B cell (primary cell): ENCODE measurements at regions not wholly inside any gene's neighbourhood (a gene's known extent, or its start where the extent isn't known, plus 50 kb on each side); places are given as distances from the start of the nearest gene placed in this dataset.
"Not testable (repeated sequence)": the region's sequence is repeated elsewhere in the genome, so short reads cannot be mapped to it uniquely, and the experiment has no call there.

Experiments
- ATAC-seq: fragments of 200-7000 bp; cut with Tn5 transposase; one replicate; pipeline ENCODE4 v1.10.0; 2021; ENCODE audit warnings: low read depth, mild to moderate bottlenecking, moderate number of reproducible peaks, moderate library complexity
- CTCF ChIA-PET: fragments of 350-600 bp; sonication (Branson Sonifier 250); formaldehyde crosslinking; loops from one replicate; lab custom pipeline; 2021; ENCODE audit warnings: antibody characterized with exemption, inconsistent platforms; lab: Charles Lee
- POLR2A ChIA-PET: fragments of 350-600 bp; sonication (Branson Sonifier 250); formaldehyde crosslinking; loops from one replicate; lab custom pipeline; 2021; ENCODE audit warnings: antibody characterized with exemption; lab: Charles Lee
- DNase-seq: peaks from one replicate; pipeline ENCODE4 v3.0.0; 2013
- H2AFZ ChIP-seq: 2 replicates; pipeline ENCODE4 v1.6.1; 2012; ENCODE audit warnings: mild to moderate bottlenecking, low read depth, low read length; ENCODE audit not compliant: insufficient read depth, poor library complexity, severe bottlenecking
- H3K27ac ChIP-seq, 2 donors: 1 replicate in 1 of 2; 2 replicates in 1 of 2; pipeline ENCODE4 v1.5.1; 2012 to 2013; ENCODE audit warnings: low read length in 2 of 2, mild to moderate bottlenecking in 2 of 2, moderate library complexity in 1 of 2
- H3K27me3 ChIP-seq, 4 experiments: fragments of 200-600 bp in 1 of 4; sonication (generic) in 1 of 4; replicated peaks in 1 of 4; 1 replicate in 2 of 4; 2 replicates in 2 of 4; pipeline versions ENCODE4 v1.6.1 to v1.7.0; 2013 to 2016; ENCODE audit warnings: low read length in 3 of 4, mild to moderate bottlenecking in 2 of 4, mixed read lengths in 1 of 4, moderate library complexity in 1 of 4; ENCODE audit not compliant: insufficient read depth in 4 of 4, control insufficient read depth in 3 of 4; ENCODE audit errors: control extremely low read depth in 1 of 4
- H3K36me3 ChIP-seq, 2 experiments: replicated peaks in 1 of 2; 1 replicate in 1 of 2; 2 replicates in 1 of 2; pipeline versions ENCODE4 v1.6.1 to v1.7.1; 2013; ENCODE audit warnings: low read length in 1 of 2; ENCODE audit not compliant: insufficient read depth in 2 of 2, control insufficient read depth in 1 of 2; ENCODE audit errors: control extremely low read depth in 1 of 2, extremely low read depth in 1 of 2
- H3K4me1 ChIP-seq, 2 donors: fragments of 200-600 bp in 1 of 2; sonication (generic) in 1 of 2; 1 replicate in 1 of 2; 2 replicates in 1 of 2; pipeline versions ENCODE4 v1.5.1 to v1.6.1; 2013 to 2017; ENCODE audit warnings: low read length in 2 of 2; ENCODE audit not compliant: control insufficient read depth in 2 of 2, insufficient read depth in 2 of 2
- H3K4me2 ChIP-seq: replicated peaks from 2 replicates; pipeline ENCODE3; 2012; ENCODE audit warnings: mild to moderate bottlenecking, low read depth, low read length; ENCODE audit not compliant: poor library complexity, severe bottlenecking
- H3K4me3 ChIP-seq, 5 experiments: fragments of 200-600 bp in 1 of 5; sonication (generic) in 1 of 5; 1 replicate in 3 of 5; 2 replicates in 2 of 5; pipeline versions ENCODE4 v1.5.1 to v1.7.0; 2011 to 2016; ENCODE audit warnings: low read length in 4 of 5, mild to moderate bottlenecking in 4 of 5, low read depth in 2 of 5, control low read depth in 1 of 5, moderate library complexity in 1 of 5; ENCODE audit not compliant: insufficient read depth in 1 of 5; ENCODE audit errors: control extremely low read depth in 1 of 5, extremely low read depth in 1 of 5
- H3K79me2 ChIP-seq: fragments of 200-600 bp; sonication (generic); one replicate; pipeline ENCODE4 v1.6.0; 2016; ENCODE audit warnings: low read length; ENCODE audit not compliant: control insufficient read depth, insufficient read depth
- H3K9ac ChIP-seq: fragments of 200-600 bp; sonication (generic); 2 replicates; pipeline ENCODE4 v1.6.1; 2017; ENCODE audit warnings: mild to moderate bottlenecking, low read length, moderate library complexity
- H3K9me3 ChIP-seq, 3 donors: one replicate each; pipeline versions ENCODE4 v1.6.1 to v1.7.1; 2013; ENCODE audit warnings: low read length in 2 of 3; ENCODE audit not compliant: control insufficient read depth in 2 of 3, insufficient read depth in 1 of 3; ENCODE audit errors: control extremely low read depth in 1 of 3
- H4K20me1 ChIP-seq: 2 replicates; pipeline ENCODE4 v1.6.0; 2012; ENCODE audit warnings: mild to moderate bottlenecking, low read length; ENCODE audit not compliant: insufficient read depth, control insufficient read depth, poor library complexity, severe bottlenecking
- H3K27ac Mint-ChIP-seq: one replicate; pipeline ENCODE4 v1.8.0; 2021; ENCODE audit warnings: mixed read lengths
- H3K27me3 Mint-ChIP-seq: one replicate; pipeline ENCODE4 v1.8.0; 2021; ENCODE audit warnings: mixed read lengths
- H3K4me1 Mint-ChIP-seq: one replicate; pipeline ENCODE4 v1.8.0; 2021; ENCODE audit warnings: mixed read lengths
- H3K4me3 Mint-ChIP-seq: one replicate; pipeline ENCODE4 v1.8.0; 2021; ENCODE audit warnings: mixed read lengths
- H3K9me3 Mint-ChIP-seq: one replicate; pipeline ENCODE4 v1.8.0; 2022; ENCODE audit warnings: mixed read lengths; ENCODE audit not compliant: insufficient read depth
- EZH2 ChIP-seq: IDR thresholded peaks from 2 replicates; pipeline ENCODE4 v1.6.1; 2012; ENCODE audit warnings: borderline replicate concordance, low read depth, mild to moderate bottlenecking, moderate library complexity, low read length; ENCODE audit not compliant: insufficient read depth, poor library complexity, severe bottlenecking
- WGBS: methylation state at CpG from one replicate; pipeline ENCODE4 v1.1.5; 2013; ENCODE audit warnings: missing lambda C conversion rate; ENCODE audit not compliant: insufficient coverage; 5-methylcytosine and 5-hydroxymethylcytosine counted together
- intact Hi-C: fragments of 100-400 bp; cut with micrococcal nuclease; formaldehyde crosslinking; loops from one replicate; pipeline ENCODE4 v1.10.0; 2022
- TF ChIP-seq, protein P1 (sequence below): fragments of 200-600 bp; IDR thresholded peaks from one replicate; pipeline ENCODE4 v1.8.0; 2022; ENCODE audit warnings: antibody characterized with exemption, mild to moderate bottlenecking

- Histone ChIP-seq H3K4me3 (no peak overlapping the region), H2AFZ (no peak overlapping the region), H3K4me2 (no peak overlapping the region), H3K4me1 (no peaks in the 10 kb centered on the region), H3K27ac (no peak overlapping the region), H3K36me3 (no peaks in the 10 kb centered on the region), H4K20me1 (no peaks in the 10 kb centered on the region), H3K79me2 (no peaks in the 10 kb centered on the region), H3K9me3 (peaks cover 0 to 16% (median 0%) of the 10 kb centered on the region in 3 donors), H3K9ac (no peak overlapping the region), H3K27me3 (no peaks in the 10 kb centered on the region)
- POLR2A ChIA-PET = no interaction called here
- Mint-ChIP-seq H3K27ac (no peak overlapping the region), H3K4me1 (no peaks in the 10 kb centered on the region), H3K27me3 (peaks cover 6% of the 10 kb centered on the region), H3K9me3 (peaks cover 3% of the 10 kb centered on the region), H3K4me3 (no peak overlapping the region)
- CTCF ChIA-PET = no interaction called here
- WGBS = 93% methylated on average over 2 of the region's 4 CpGs
- ATAC-seq (no peak), DNase-seq (no peak)
- TF ChIP-seq EZH2 = no peak
- TF ChIP-seq, protein P1, sequence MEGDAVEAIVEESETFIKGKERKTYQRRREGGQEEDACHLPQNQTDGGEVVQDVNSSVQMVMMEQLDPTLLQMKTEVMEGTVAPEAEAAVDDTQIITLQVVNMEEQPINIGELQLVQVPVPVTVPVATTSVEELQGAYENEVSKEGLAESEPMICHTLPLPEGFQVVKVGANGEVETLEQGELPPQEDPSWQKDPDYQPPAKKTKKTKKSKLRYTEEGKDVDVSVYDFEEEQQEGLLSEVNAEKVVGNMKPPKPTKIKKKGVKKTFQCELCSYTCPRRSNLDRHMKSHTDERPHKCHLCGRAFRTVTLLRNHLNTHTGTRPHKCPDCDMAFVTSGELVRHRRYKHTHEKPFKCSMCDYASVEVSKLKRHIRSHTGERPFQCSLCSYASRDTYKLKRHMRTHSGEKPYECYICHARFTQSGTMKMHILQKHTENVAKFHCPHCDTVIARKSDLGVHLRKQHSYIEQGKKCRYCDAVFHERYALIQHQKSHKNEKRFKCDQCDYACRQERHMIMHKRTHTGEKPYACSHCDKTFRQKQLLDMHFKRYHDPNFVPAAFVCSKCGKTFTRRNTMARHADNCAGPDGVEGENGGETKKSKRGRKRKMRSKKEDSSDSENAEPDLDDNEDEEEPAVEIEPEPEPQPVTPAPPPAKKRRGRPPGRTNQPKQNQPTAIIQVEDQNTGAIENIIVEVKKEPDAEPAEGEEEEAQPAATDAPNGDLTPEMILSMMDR = no peak
- intact Hi-C loops = no loop called here
Measured at GRCh38 chr12:114812384-114812783, 128.4 kb upstream of the TBX3 start.

DNA sequence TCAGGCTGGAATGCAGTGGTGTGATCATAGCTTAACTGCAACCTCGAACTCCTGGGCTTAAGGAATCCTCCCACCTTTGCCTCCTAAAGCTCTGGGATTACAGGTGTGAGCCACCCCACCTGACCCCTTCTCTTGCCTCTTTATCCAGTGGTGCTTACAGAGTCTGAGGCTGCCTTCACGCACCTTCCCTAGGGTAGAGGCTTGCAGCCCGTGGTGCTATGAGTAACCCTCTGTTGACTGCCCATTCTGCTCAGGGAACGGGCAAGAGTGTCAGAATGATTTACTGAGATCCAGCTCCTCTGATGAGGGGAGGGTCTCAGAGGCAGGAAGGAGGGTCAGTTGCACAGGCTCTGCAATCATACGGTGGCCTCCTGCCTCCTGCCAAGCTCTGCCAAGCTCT, 125.1 kb upstream of the TBX3 start:
- Histone ChIP-seq H3K4me3 (no peak overlapping the region), H4K20me1 (no peaks in the 10 kb centered on the region), H3K36me3 (no peaks in the 10 kb centered on the region), H3K9me3 (peaks cover 0 to 8% (median 0%) of the 10 kb centered on the region in 3 donors), H2AFZ (no peak overlapping the region), H3K27ac (no peak overlapping the region), H3K4me1 (no peaks in the 10 kb centered on the region), H3K4me2 (no peak overlapping the region), H3K27me3 (no peaks in the 10 kb centered on the region), H3K9ac (no peak overlapping the region), H3K79me2 (no peaks in the 10 kb centered on the region)
- ChIA-PET POLR2A (no interaction called here), CTCF (no interaction called here)
- H3K9me3 Mint-ChIP-seq = peaks cover 3% of the 10 kb centered on the region
- 44% methylated on average over 5 of the region's 5 CpGs for WGBS
- intact Hi-C loops = no loop called here
- no peak overlapping the region for H3K27ac Mint-ChIP-seq
- H3K4me1 Mint-ChIP-seq = no peaks in the 10 kb centered on the region
- no peak overlapping the region for H3K4me3 Mint-ChIP-seq
- H3K27me3 Mint-ChIP-seq = peaks cover 6% of the 10 kb centered on the region
- ATAC-seq = no peak
- no peak for DNase-seq
- no peak for TF ChIP-seq EZH2

DNA sequence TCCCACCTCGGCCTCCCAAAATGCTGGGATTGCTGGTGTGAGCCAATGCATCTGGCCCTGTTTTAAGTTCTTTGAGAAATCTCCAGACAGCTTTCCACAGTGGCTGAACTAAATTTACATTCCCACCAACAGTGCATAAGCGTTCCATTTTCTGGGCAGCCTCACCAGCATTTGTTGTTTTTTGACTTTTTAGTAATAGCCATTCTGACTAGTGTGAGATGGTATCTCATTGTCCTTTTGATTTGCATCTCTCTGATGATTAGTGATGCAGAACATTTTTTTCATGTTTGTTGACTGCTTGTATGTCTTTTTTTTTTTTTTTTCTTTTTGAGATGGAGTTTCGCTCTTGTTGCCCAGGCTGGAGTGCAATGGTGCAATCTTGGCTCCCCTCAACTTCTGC, 117.4 kb upstream of the TBX3 start:
- intact Hi-C loops, H3K4me3 Mint-ChIP-seq, H3K4me1 Mint-ChIP-seq, H3K79me2 ChIP-seq, H3K27me3 ChIP-seq, DNase-seq, CTCF ChIA-PET, H2AFZ ChIP-seq, H3K4me3 ChIP-seq, H3K4me1 ChIP-seq, POLR2A ChIA-PET, H3K9ac ChIP-seq, H3K9me3 ChIP-seq, H3K36me3 ChIP-seq, H3K4me2 ChIP-seq, H3K27ac Mint-ChIP-seq, H3K27ac ChIP-seq, H4K20me1 ChIP-seq, H3K27me3 Mint-ChIP-seq, ATAC-seq, H3K9me3 Mint-ChIP-seq: not testable (repeated sequence)
- WGBS = 75% methylated on average over 2 of the region's 3 CpGs
